HG03342 (cell line): ENCODE measurements at regions not wholly inside any gene's neighbourhood (a gene's known extent, or its start where the extent isn't known, plus 50 kb on each side); places are given as distances from the start of the nearest gene placed in this dataset.

Experiments
- ATAC-seq: cut with Tn5 transposase; IDR thresholded peaks from one replicate; pipeline ENCODE4 v1.9.1; 2021; ENCODE audit warnings: mild to moderate bottlenecking, moderate library complexity; ENCODE audit not compliant: unreplicated experiment

DNA sequence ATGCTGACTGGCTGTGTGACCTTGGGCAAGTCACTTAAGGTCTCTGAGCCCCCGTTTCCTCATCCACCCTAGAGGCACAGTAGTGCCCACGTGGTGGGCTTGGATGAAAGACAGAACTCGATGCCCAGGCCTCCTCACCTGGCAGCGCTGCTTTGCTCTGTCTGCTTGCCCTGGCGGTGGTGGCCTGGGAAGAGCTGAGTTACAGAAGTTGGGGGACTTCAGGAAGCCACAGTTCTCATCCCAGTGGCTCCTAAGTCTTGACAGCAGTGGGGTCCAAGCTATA is 171.5 kb upstream of the IER5L start:
- ATAC-seq = no peak

DNA sequence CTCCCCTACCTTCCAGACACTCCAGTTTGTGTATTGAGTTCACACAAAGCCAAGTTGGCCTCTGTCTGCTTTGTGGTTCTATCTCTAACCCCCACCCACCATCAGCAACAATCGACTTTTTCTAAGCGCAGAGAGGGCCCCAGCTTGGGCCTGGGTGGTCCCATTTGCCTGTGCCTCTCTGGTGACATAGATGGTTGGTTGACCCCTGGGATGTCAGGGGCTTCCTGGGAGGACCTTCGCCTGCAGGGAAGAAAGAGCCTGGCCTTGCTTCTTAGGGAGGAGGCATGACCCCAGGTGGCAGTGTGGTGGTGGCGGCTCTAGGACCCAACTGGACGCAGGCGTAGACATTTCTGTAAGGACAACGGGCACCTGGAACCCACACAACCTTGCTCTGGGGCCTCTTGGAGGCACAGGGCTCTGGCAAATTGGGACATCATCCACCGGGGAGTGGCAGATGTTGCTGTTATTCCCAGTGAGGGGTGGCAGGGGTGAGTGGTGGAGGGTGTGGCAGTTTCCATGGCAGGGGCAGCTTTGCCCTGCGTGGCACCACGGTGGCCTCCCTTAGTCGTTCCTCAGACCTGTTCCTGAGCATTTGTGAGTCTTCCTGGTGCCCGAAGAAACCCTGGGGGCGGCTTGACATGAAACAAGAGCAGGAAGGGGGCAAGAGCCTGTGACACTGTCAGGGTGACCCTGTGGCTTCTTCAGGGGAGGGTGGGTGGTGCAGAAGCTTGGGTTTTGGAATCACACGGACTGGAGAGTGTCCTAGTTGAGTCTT is 171.0 kb upstream of the IER5L start:
- ATAC-seq = no peak

DNA sequence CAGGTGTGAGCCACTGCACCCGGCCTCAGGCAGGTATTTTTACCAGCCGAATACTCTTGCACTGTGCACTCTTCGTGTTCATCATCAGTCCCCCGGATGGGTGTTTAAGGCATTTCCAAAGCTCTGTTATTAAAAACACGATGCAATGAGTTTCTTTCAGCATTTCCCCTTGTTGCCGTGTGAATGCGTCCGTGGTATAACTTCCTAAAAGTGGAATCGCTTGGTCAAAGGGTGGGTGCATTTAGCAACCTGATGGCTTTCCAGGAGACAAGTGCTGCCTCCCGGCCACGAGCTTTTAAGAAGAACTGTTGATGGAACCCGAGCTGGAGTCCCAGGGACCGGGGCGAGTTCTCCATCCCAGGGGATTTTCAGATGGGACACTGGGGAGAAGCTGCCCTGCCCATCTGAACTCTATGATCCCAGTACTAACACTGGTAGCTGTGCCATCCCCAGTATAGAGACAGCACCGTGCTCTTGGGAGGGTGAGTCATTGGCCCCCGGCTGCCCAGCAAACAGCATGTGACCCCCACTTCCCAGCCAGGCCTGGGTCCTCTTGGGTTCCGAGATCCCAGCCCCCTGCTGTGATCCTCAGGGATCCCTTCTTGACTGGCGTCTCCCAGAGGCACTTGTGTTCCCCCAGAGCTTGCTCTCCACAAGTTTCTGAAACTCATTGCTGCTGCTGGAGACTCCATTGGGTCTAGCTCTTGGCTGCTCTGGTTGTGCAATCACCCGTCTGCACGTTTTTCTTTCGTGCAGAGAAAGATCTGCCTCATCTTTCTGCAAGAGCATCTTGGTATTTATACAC is 169.5 kb upstream of the IER5L start:
- no peak for ATAC-seq

DNA sequence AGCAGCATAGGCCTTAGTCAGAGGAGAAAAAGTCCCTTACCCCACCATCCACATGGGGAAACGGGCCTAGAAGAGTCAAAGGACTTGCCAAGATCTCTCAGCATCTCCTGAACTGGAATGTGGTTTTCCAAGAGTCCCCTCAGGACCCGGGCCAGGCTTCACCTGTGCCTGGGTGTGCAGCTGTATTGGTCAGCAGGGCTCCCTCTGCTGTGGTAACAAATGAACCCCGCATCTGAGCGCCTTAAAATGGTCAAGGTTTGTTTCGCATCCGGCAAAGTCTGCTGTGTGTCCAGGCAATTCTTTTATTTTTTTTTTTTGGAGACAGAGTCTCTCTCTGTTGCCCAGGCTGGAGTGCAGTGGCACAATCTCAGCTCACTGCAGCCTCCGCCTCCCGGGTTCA is 168.0 kb upstream of the IER5L start:
- no peak for ATAC-seq

GRCh38 chr9:129344641-129345495 is 166.8 kb upstream of the IER5L start:
- ATAC-seq = no peak

DNA sequence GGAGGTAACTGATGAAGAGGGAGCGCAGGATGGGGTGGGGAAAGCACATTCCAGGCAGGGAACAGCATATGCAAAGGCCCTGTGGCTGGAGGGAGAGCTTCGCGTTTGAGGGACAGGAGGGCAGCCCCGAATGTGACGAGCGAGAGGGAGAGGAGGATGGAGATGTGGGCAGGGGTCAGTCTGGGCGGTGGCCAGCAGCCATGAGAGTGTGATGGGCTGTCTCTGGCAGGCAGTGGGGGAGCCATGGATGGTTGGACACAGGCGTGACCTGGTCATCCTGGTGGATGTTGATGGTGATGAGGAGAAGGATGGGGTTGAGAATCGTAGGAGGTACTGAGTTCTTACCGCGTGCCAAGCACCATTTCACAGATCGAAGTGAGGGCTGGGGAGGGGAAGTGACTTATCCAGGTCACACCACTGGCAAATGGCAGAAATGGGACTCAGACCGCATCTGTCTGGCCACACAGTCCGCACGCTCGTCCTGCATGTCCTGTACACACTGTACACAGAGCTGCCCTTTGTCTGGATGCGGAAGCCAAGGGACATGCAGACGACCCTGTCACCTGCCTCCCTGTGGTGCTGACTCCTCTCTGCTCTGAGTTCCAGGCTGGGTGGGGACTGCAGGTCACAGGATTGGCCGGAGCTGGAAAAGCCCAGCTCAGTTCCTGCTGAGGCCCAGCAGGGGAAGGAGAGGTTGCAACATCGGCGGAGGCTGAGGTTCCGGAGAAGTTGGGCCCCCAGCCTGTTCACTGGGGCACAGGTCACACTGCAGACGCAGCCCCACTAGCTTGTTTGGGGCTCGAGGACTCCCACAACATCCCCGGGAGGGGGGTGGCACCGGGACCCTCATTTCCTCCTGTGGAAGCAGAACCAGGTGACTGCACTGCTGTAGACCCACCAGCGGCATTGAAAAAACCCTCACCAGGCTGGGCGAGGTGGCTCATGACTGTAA is 165.6 kb upstream of the IER5L start:
- no peak for ATAC-seq

DNA sequence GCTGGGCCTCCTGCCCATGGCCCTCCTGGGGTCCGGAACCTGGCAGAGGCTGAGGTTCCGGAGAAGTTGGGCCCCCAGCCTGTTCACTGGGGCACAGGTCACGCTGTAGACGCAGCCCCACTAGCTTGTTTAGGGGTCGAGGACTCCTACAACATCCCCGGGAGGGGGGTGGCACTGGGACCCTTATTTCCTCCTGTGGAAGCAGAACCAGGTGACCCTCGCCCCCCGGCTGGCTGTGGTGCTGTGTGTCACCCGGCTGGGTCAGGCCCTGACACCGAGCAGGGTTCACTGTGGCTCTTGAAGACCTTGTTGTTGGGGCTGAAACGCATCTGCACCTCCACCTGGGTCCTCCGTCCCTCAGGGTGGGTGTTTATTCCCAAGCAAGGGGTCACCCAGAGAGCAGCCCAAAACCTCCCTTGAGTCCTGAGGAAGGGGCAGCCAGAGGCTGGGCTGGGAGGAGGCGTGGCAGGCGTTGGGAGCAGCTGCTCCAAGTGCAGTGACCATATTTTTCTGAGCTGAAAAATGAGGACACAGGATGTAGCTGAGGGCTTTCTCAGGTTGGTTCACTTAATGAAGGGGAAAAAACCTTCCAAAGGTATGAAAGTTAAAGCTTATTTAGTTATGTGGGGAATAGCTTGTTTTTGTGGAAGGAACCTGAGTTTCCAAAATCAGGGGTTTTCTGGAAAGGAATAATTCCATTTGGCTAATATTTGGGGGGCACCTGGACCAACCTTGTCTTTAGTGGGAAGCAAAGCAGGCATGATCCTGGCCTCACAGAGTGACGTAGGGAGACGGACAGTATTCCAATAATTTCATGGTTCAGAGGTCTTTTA is 164.7 kb upstream of the IER5L start:
- ATAC-seq = no peak

- ATAC-seq = no peak
Observed at GRCh38 chr9:129341987-129342348, 163.9 kb upstream of the IER5L start.

- ATAC-seq = no peak
Observed at GRCh38 chr9:129341171-129341986, 163.3 kb upstream of the IER5L start.

GRCh38 chr9:129340427-129341170 is 162.5 kb upstream of the IER5L start:
- no peak for ATAC-seq

DNA sequence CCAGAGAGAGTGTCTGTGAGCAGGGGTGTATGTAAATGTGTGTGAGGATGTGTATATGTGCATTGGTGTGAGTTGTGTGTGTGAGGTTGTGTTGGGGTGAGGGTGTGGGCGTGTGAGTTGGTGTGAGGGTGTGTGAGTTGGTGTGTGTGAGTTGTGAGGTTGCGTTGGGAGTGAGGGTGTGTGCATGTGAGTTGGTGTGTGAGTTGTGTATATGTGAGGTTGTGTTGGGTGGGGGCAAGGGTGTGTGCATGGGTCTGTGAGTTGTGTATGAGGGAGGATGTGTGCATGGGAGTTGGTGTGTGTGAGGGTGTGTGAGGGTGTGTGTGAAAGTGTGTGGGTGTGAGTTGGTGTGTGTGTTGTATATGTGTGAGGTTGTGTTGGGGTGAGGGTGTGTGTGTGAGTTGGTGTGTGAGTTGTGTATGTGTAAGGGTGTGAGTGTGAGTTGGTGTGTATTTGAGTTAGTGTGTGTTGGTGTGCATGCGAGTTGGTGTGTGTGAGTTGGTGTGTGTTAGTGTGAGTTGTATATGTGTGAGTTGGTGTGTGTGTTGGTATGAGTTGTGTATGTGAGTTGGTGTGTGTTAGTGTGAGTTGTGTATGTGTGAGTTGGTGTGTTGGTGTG is 161.6 kb upstream of the IER5L start:
- ATAC-seq = no peak

- no peak for ATAC-seq
Observed at GRCh38 chr9:129338724-129339430, 160.8 kb upstream of the IER5L start.

DNA sequence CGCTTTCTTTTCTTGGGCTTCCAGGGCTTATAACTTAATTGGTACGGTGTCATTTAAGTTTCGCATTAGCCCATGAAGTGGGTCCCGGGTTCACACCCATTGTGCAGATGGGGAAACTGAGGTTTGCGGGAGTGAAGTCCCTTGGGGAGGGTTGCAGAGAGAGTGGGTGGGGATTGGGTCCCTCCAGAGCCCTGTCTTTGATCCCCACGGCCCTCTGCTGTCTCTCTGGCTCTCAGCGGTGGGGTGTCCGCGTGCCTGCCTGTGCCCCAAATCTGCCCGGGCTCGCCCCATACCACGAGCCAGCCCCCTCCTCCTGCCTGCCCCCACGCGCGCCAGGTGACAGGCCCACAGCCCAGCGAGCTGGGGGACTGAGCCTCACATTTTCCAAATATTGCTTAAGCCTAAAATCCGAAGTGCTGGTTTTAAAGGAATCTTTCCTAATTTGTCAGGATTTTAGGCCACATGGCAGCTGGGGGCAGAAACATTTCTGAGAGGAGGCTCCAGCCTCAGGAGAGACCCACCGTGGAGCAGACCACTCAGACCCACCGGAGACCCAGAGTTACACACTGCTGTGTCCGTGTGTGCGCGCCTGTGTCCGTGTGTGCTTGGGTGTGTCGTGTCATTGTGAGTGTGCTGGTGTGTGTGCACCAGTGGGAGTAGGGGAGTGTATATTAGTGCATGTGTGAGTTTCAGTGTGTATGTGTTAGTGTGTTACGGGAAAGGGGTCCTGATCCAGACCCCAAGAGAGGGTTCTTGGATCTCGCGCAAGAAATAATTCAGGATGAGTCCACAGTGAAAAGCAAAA is 159.5 kb upstream of the IER5L start:
- no peak for ATAC-seq

DNA sequence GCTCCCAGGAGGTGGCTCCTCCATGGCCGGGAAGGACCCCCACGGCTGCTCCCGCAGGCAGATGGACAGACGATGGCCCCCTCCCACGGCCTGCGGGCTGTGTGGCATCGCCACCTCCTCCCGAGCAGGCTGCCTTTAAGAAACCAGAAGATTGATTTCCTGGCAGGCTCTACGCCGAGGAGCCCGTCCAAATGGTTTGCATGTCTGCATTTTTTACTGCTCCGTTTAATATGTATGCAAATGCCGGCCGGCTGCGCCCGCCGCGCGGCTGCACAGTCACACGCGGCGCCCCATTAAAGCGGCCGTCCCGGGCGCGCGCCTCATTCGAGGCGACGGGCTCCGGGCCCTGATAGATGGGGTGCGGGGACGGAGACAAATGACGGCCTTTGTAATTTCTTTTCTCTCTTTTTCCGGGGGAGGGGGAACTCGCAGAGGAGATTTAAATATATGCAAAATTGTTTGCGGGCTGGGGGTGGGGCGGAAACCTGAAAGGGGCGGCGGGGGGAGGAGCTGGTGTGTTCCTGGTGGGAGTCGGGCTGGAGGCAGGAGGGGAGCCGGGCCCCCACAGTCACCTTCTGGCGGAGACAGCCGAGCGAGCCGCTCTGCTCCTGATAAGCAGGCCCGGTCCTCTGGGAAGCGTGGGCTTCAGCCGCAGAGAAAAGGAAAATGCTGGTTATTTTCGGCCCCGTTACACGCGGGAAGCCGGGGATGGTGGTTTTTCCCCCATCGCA is 158.7 kb upstream of the IER5L start:
- ATAC-seq = no peak

DNA sequence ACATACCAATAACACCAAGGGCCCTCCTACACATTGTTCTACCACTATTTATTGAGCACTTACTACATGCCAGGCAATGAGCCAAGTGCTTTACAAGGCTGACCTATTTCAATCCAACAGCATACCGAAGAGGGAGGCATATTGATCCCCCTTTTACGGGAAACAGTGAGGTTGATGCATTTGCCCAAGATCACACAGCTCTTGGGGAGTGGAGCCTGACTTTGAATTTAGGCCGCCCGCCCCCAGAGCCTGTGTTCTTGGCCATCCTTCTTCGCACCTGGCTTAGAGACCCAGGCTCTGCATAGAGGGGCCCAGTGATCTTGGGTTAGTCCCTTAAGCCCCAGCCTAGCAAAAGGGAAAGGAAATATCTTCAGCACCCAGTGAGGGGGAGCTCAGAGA is 158.1 kb upstream of the IER5L start:
- ATAC-seq = no peak
